Rectal smooth muscle tissue (tissue), 1 donor: ENCODE measurements at regions not wholly inside any gene's neighbourhood (a gene's known extent, or its start where the extent isn't known, plus 50 kb on each side); places are given as distances from the start of the nearest gene placed in this dataset.
"Not testable (repeated sequence)": the region's sequence is repeated elsewhere in the genome, so short reads cannot be mapped to it uniquely, and the experiment has no call there.

Experiments
- H3K27ac ChIP-seq: one replicate; pipeline ENCODE4 v1.7.0; 2013; ENCODE audit warnings: low read depth, low read length, inconsistent platforms
- H3K27me3 ChIP-seq: one replicate; pipeline ENCODE4 v1.7.0; 2013; ENCODE audit warnings: low read length; ENCODE audit not compliant: control insufficient read depth, insufficient read depth
- H3K36me3 ChIP-seq: one replicate; pipeline ENCODE4 v1.7.0; 2013; ENCODE audit warnings: low read length; ENCODE audit not compliant: control insufficient read depth, insufficient read depth
- H3K4me1 ChIP-seq: one replicate; pipeline ENCODE4 v1.7.0; 2013; ENCODE audit warnings: low read length; ENCODE audit not compliant: control insufficient read depth, insufficient read depth
- H3K4me3 ChIP-seq: one replicate; pipeline ENCODE4 v1.7.0; 2013; ENCODE audit warnings: low read length
- H3K9ac ChIP-seq: one replicate; pipeline ENCODE4 v1.7.0; 2013; ENCODE audit warnings: low read length

DNA sequence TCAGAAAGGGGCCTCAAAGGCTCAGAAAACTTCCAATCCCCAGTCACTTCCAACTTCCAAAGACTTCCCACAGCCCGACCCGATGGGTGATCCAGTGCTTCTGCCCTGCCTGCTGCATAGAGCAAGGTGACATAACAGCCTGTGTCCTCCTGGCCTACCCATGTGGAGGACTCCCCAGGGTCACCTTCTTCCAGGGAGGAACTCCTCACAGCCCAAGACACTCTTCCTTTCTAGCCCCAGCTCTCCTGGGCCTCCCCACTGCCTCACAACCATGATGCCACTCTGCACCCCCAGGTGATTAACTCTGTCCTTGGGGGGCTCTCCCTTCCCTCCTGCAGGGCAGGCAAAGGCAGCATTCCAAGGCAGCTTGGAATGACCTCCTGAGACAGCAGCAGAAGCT lies 158.4 kb upstream of the PDE1C start:
- no peaks in the 10 kb centered on the region for H3K27me3 ChIP-seq

DNA sequence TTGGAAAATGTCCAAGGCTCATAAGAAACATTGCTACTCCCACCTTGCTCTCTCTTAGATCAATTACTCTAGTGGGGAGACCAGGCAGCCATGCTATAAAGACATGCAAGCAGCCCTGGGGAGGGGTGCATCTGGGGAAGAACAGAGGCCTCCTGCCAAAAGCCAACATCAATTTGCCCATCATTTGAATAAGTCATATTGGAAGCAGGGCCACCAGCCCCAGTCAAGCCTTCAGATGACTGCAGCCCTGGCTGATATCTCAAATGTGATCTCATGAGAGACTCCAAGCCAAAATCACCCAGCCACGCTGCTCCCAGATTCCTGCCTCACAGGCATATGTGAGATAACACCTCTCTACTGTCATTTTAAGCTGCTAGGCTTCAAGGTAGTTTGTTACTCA lies 157.5 kb upstream of the PDE1C start:
- H3K36me3 ChIP-seq, result no peaks in the 10 kb centered on the region
- H3K27me3 ChIP-seq, result no peaks in the 10 kb centered on the region
- no peak overlapping the region for H3K4me3 ChIP-seq
- no peak overlapping the region for H3K9ac ChIP-seq
- no peak overlapping the region for H3K27ac ChIP-seq
- H3K4me1 ChIP-seq, result no peaks in the 10 kb centered on the region

More for the DNA sequence above, 158.4 kb upstream of the PDE1C start:
- Histone ChIP-seq H3K36me3 (no peaks in the 10 kb centered on the region), H3K9ac (no peak overlapping the region), H3K4me3 (no peak overlapping the region), H3K4me1 (no peaks in the 10 kb centered on the region), H3K27ac (no peak overlapping the region)

DNA sequence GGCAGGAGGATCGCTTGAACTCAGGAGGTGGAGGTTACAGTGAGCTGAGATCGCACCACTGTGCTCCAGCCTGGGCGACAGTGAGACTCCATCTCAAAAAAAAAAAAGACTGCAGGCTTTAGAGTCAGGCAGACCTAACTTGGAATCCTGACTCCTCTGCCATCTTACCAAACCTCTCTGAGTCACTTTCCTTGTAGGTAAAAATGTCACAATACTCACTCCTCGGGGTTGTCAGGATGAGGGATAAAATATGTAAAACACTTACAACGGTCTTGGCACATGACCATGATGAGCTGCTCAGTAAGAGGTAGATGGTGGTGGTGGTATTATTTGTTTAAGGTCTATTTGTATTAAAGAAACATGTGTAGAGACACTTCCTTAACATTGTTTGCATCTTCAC lies 154.1 kb upstream of the PDE1C start:
- no peak overlapping the region for H3K4me3 ChIP-seq
- H3K9ac ChIP-seq, result no peak overlapping the region
- H3K36me3 ChIP-seq, result no peaks in the 10 kb centered on the region
- H3K4me1 ChIP-seq, result no peaks in the 10 kb centered on the region
- H3K27ac ChIP-seq, result no peak overlapping the region
- no peaks in the 10 kb centered on the region for H3K27me3 ChIP-seq

DNA sequence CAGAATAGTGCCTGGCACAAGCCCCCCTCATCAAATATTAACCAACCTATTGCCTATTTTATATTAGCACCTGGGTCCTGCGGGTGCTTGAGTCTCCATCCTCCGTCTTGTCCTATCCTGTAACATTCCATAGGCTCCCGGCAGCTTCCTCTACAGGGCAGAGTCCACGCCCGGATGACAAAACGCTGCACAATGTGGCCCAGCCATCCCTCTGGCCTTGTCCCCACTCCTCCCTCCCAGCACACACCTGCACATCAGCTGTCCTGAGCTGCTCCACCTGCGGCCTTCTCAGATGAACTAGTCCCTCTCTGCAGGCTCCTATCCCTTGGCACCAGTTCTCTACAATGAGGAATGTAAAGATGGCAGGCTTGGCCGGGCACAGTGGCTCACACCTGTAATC lies 153.5 kb upstream of the PDE1C start:
- Histone ChIP-seq H3K4me3 (no peak overlapping the region), H3K4me1 (no peaks in the 10 kb centered on the region), H3K27ac (no peak overlapping the region), H3K27me3 (no peaks in the 10 kb centered on the region), H3K9ac (no peak overlapping the region), H3K36me3 (no peaks in the 10 kb centered on the region)

DNA sequence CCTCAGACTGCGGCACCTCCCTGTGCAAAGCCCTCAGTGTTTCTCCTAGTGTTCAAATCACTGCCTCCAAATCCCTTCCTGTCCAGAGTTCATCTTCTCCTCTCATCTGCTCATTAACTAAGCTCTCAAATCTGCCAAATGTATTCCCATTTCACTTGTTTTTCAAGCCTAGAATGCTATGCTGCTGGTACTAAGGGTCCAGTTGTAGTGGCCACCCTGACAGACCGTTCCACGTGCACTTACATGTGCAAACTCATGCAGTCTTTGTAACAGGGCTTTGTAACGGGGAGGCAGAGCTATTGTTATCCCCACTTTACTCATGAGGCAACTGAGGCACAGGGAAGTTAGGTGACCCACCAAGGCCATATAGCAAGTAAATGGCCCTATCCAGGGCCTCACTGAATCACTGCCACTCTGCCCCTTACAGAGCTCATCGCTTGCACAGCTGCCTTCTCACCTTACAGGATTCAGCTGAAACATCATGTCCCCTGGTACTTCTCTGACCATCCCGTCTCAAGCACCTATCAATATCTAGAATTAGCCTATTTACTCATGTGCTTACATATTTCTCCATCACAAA lies 153.0 kb upstream of the PDE1C start:
- Histone ChIP-seq H3K4me3 (no peak overlapping the region), H3K27me3 (no peaks in the 10 kb centered on the region), H3K27ac (no peak overlapping the region), H3K9ac (no peak overlapping the region), H3K36me3 (no peaks in the 10 kb centered on the region), H3K4me1 (no peaks in the 10 kb centered on the region)

DNA sequence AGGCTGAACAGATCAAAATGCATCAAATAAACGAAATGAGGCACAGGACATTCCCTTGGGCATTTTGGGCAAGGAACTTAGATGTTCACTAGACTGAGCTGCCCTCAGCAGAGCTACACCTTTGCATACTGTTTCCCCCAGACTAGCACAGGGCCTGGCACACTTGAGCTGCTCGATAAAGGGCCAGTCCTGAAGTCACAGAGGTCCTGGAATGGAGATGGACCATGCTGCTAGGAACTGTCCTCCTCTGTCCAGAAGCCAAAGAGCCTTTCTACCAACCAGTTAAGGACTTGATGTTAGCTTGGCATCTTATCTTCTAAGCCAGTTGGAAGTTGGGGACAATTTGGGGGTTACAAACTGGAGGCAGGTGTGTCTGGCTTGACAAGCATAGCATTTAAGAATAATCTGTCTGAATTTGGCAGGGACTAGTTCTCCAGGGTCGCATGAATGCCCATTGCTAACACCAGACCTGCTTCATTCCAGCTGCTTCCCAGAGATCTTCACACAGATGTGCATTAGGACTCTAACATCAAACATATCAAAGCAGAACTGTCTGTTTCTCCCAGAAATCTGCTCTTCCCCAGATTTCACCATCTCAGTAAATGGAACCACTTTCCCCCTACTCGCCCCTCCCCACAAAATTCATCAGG lies 152.2 kb upstream of the PDE1C start:
- no peak overlapping the region for H3K4me3 ChIP-seq
- no peak overlapping the region for H3K27ac ChIP-seq
- no peaks in the 10 kb centered on the region for H3K36me3 ChIP-seq
- no peaks in the 10 kb centered on the region for H3K4me1 ChIP-seq
- H3K27me3 ChIP-seq, result no peaks in the 10 kb centered on the region
- no peak overlapping the region for H3K9ac ChIP-seq

DNA sequence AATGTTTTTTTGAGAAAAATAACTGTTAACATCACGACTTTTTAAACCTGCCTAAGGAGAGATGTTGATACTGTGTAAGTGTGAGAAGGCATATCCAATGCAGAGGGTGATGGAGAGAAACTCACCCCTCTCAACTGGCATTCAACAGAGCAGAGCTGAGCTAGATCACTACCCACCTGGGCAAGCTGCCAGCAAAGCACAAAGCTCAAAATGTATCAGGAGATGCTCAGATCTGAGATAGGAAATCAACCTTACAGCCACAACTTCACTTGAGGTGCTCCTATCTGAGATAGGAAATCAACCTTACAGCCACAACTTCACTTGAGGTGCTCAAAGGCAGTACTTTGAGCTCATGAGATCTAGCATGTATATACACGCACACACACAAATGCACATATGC lies 151.5 kb upstream of the PDE1C start:
- Histone ChIP-seq H3K27me3 (no peaks in the 10 kb centered on the region), H3K4me3 (no peak overlapping the region), H3K36me3 (no peaks in the 10 kb centered on the region), H3K4me1 (no peaks in the 10 kb centered on the region), H3K9ac (no peak overlapping the region), H3K27ac (no peak overlapping the region)

DNA sequence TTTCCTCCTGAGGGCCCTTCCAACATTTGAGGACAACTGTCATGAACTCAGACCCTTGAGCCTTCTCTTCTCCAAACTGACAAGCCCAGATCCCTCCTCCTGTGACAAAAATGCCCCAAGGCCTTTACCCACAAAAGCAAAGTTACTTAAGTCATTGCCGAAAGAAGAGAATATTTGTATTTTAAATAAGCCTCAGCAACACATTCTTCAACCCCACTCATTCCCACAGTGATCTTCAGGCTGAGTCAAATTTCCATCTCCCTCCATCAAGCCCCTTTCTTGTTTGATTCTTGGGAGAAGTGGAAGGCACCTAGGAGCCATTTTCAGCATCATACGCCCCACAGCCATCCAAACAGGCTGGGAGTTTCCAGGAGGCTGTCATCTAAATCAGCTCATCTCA lies 150.8 kb upstream of the PDE1C start:
- Histone ChIP-seq H3K36me3 (no peaks in the 10 kb centered on the region), H3K9ac (no peak overlapping the region), H3K27me3 (no peaks in the 10 kb centered on the region), H3K4me3 (no peak overlapping the region), H3K4me1 (no peaks in the 10 kb centered on the region), H3K27ac (no peak overlapping the region)

DNA sequence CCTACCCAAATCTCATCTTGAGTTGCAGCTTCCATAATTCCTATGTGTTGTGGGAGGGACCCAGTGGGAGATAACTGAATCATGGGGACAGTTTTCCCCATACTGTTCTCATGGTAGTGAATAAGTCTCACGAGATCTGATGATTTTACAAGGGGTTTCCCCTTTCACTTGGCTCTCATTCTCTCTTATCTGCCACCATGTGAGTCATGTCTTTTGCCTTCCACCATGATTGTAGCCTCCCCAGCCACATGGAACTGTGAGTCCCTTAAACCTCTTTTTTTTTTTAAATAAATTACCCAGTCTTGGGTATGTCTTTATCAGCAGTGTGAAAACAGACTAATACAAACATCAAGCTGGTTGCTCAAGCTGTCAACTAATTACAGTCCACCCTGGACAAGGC lies 149.6 kb upstream of the PDE1C start:
- not testable (repeated sequence) for H3K4me3 ChIP-seq, H3K36me3 ChIP-seq, H3K27ac ChIP-seq, H3K27me3 ChIP-seq, H3K4me1 ChIP-seq, H3K9ac ChIP-seq

DNA sequence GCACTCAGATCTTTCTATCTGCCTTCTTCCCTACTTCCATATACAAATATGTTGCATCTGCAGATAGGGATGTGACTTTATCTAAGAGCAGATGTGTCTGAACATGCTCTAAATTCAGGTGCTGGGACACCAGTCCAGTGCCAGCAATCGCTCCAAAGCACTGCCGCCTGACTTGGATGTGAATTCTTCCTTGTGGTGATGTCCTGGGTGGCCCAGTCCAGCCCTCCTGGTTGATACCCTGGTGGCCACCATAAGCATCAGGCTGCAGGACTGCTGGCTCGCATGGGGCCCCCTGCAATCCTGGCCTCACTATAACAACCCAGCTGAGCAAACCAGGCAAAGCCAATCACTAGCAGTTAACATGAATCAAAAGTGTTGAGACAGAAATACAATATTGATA lies 149.2 kb upstream of the PDE1C start:
- Histone ChIP-seq H3K4me3 (no peak overlapping the region), H3K9ac (no peak overlapping the region), H3K27me3 (no peaks in the 10 kb centered on the region), H3K36me3 (no peaks in the 10 kb centered on the region), H3K4me1 (no peaks in the 10 kb centered on the region), H3K27ac (no peak overlapping the region)

DNA sequence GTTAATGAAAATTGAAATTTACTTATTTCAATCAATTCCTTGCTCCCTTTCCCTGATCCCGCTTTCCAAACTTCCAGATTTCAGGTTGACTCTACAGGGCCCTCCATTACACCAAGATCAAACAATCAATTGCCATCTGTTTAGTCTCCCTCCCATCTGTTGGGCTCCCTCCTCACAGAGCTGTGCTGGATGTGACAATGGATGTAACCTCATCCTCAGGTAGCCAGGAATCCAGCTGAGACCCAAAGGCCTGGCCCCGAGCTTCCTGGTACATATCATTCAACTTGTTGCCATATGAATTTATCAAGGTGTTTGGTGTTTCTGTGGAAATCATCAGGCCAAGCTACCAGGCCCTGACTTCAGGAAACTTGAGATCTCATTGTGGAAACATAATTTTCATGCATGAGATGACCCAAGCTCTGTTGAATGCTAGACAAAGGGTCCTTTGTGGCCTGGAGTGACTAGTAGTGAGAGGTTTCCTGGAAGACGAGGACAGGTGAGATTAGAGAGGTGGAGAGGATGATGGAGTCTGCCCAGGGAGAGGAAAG lies 148.6 kb upstream of the PDE1C start:
- Histone ChIP-seq H3K36me3 (no peaks in the 10 kb centered on the region), H3K9ac (no peak overlapping the region)

DNA sequence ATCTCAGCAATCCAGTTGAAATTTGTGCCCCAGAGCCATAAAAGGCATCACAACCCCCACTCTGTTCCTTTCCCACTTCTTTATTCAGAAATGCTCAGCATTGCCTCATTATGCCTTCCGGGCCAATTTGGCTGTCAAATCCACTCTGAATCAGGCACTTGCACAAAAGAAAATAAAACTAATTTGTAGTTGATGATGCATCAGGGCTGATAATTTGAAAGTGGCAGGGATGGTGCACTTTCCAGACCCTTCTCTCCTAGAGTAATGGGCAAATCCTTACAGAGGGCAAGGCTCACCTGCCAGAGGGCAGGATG lies 147.9 kb upstream of the PDE1C start:
- no peaks in the 10 kb centered on the region for H3K4me1 ChIP-seq
- H3K9ac ChIP-seq, result no peak overlapping the region
- no peak overlapping the region for H3K4me3 ChIP-seq
- H3K36me3 ChIP-seq, result no peaks in the 10 kb centered on the region
- H3K27ac ChIP-seq, result no peak overlapping the region
- H3K27me3 ChIP-seq, result no peaks in the 10 kb centered on the region

More for the DNA sequence above, 148.6 kb upstream of the PDE1C start:
- Histone ChIP-seq H3K4me1 (no peaks in the 10 kb centered on the region), H3K27me3 (no peaks in the 10 kb centered on the region), H3K27ac (no peak overlapping the region), H3K4me3 (no peak overlapping the region)
